ENCODE measurements at regions not wholly inside any gene's neighbourhood (a gene's known extent, or its start where the extent isn't known, plus 50 kb on each side); places are given as distances from the start of the nearest gene placed in this dataset.

GRCh38 chr21:9767592-9768375 lies 753.6 kb upstream of the TPTE start:
- TF ChIP-seq POLR2A (IDR thresholded peaks at IDR 0.05) = no peak
- no peak for TF ChIP-seq CTCF (IDR thresholded peaks at IDR 0.05)

All from thyroid gland (tissue), 4 donors.